Skeletal muscle cell (primary cell): ENCODE measurements at regions not wholly inside any gene's neighbourhood (a gene's known extent, or its start where the extent isn't known, plus 50 kb on each side); places are given as distances from the start of the nearest gene placed in this dataset.
"Not testable (repeated sequence)": the region's sequence is repeated elsewhere in the genome, so short reads cannot be mapped to it uniquely, and the experiment has no call there.

Source experiments
- DNase-seq: peaks from one replicate; pipeline ENCODE4 v3.0.0-alpha.2; 2010; ENCODE audit warnings: low read depth
- H3K4me3 ChIP-seq: 2 replicates; pipeline ENCODE4 v1.5.1; 2011; ENCODE audit warnings: low read depth, mild to moderate bottlenecking, control low read depth, low read length, moderate library complexity

DNA sequence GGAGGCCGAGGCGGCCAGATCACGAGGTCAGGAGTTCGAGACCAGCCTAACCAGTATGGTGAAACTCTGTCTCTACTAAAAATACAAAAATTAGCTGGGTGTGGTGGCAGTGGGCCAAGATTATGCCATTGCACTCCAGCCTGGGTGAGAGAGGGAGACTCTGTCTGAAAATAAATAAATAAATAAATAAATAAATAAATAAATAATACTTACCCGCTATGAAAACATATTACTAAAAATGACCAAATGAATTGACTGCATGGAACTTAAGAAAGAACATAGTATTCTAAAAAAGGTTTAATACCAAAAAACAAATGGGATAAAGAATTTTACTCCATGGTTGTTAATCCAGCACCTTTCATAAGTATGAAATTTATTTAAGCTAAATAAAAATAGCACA lies 305.0 kb downstream of the GATA3 start:
- H3K4me3 ChIP-seq = no peak overlapping the region
- DNase-seq = no peak

DNA sequence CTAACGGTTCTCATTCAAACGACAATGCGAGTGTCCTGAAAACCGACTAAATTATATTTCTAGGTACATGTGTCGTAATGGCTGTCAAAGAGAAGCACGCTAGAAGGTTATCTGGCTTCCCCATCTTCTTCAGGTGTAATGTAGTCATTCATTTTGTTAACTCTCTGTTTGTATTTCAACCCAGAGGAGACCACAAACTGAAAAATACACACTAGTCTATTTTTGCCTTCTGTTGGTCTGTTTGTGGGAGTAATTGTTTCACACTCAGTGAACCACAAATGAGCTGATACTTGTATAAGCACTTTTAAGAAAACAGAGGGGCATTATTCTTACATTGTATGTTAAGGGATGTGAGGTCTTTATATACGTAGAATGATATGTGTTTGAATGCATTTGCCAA lies 305.9 kb downstream of the GATA3 start:
- DNase-seq = no peak
- H3K4me3 ChIP-seq = no peak overlapping the region

- H3K4me3 ChIP-seq = no peak overlapping the region
- no peak for DNase-seq
Measured at GRCh38 chr10:8360814-8361509, 306.5 kb downstream of the GATA3 start.

DNA sequence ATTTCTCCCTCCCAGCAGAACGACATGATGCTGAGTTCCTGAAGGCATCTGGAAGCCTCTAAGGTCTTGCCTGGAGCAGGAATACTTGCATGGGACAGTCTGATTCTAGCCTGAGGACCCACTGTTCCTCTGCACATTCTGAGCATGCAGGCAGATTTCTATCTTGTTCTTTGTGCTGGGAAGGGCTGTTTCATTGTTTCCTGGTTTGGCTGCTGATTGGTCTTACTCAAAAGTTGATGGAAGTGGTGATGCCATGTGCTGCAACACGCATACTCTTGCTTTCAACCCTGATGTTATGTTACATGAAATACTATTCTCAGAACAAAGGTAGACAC lies 307.0 kb downstream of the GATA3 start:
- no peak overlapping the region for H3K4me3 ChIP-seq
- DNase-seq = no peak

- H3K4me3 ChIP-seq = no peak overlapping the region
- DNase-seq = no peak
Measured at GRCh38 chr10:8365935-8366911, 311.7 kb downstream of the GATA3 start.

DNA sequence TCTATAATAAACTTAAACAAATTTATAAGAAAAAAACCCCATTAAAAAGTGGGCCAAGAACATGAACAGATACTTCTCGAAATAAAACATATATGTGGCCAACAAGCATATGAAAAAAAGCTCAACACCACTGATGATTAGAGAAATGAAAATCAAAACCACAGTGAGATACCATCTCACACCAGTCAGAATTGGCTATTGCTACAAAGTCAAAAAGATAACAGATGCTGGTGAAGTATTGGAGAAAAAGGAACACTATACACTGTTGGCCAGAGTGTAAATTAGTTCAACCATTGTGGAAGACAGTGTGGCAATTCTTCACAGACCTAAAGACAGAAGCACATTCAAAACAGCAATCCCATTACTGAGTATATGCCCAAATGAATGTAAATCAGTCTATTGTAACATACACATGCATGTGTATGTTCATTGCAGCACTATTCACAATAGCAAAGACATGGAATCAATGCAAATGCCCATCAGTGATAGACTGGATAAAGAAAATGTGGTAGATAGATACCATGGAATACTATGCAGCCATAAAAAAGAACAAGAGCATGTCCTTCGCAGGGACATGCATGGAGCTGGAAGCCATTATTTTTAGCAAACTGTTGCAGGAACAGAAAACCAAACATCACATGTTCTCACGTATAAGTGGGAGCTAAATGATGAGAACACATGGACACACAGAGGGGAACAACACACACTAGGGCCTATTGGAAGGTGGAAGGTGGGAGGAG lies 313.4 kb downstream of the GATA3 start:
- not testable (repeated sequence) for H3K4me3 ChIP-seq, DNase-seq

GRCh38 chr10:8369666-8370065 lies 315.2 kb downstream of the GATA3 start:
- H3K4me3 ChIP-seq = no peak overlapping the region
- DNase-seq = no peak

DNA sequence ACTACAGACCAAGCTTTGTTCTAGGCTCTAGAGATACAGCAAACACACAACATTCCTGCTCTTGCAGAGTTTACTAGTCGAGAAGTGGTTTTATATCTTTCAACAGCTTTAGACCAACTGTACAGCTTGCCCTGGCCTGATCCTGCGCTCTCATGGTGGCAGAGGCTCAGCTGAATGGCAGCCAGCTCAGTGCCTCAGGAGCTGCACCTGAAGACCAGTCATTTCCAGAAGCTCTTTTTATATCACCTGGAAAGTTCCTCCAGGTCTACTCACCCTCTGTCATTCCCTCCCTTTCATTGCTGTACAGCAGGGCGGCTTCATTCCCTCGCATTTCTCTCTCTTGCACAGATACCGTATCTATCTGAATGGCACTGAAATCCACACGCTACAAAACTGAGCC lies 319.8 kb downstream of the GATA3 start:
- no peak overlapping the region for H3K4me3 ChIP-seq
- no peak for DNase-seq

DNA sequence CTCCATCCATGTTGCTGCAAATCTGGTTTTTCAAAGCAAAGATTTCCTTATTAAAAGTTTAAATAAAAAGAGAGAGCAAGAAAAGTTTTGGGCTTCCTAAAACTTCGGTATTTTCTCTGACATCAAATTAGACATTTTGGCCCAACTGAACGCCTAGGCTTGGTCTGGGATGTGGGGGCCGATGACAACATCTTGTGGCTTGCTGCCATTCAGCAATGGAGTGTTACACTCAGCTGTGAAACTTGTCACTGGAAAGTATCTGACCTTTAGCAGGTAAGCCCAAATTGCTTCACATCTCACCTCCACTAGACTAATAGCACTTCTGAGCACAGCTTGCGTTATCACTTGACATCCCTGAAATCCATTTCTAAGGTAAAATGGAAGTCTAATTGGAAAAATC lies 320.6 kb downstream of the GATA3 start:
- H3K4me3 ChIP-seq = no peak overlapping the region
- DNase-seq = no peak

- no peak for DNase-seq
- H3K4me3 ChIP-seq = no peak overlapping the region
Measured at GRCh38 chr10:8378198-8378983, 323.9 kb downstream of the GATA3 start.

GRCh38 chr10:8379906-8380832 lies 325.7 kb downstream of the GATA3 start:
- H3K4me3 ChIP-seq = no peak overlapping the region
- no peak for DNase-seq

DNA sequence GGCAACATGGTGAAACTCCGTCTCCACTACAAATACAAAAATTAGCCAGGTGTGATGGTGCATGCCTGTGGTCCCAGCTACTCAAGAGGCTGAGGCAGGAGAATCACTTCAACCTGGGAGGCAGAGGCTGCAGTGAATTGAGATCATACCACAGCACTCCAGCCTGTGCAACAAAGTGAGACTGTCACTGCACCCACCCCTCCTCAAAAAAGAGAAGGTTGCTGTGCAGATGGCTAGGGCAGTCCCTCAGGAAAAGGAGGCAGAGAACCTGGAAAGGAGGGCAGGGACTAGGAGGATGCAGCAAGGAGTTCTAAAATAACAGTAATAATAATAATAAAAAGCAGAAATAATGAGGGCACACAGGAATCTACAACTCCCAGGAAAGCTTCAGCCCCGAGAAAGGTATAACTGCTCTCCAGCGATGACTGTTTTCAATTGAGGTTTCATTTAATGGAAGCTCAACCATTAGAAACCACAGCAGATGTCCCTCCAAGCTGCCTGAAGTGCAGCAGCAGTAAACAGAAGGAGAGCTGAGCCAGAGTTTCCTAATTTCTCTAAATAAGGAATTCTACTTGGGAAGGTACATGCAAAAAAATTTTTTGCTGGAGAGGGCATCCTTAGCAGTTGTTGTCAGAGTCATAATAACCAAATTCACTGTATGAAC lies 326.5 kb downstream of the GATA3 start:
- DNase-seq = no peak

DNA sequence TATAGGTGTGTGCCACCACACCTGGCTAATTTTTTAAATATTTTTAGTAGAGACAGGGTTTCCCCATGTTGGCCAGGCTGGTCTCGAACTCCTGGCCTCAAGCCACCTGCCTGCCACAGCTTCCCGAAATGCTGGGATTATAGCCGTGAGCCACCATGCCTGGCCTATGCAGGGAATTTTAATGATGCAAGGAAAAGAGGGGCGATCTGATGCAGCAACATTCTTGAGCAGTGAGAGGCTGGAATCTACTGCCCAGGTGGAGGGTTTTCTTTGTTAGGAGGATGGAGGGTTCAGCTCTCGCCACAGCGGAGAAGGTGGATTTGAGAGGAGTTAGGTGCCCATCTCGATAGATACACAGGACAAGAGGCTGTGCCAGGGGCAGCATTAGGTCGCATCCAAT lies 332.3 kb downstream of the GATA3 start:
- DNase-seq = no peak
- no peak overlapping the region for H3K4me3 ChIP-seq

More for the DNA sequence above, 326.5 kb downstream of the GATA3 start:
- H3K4me3 ChIP-seq = no peak overlapping the region

GRCh38 chr10:8389630-8390029 lies 335.1 kb downstream of the GATA3 start:
- no peak overlapping the region for H3K4me3 ChIP-seq
- DNase-seq = no peak

DNA sequence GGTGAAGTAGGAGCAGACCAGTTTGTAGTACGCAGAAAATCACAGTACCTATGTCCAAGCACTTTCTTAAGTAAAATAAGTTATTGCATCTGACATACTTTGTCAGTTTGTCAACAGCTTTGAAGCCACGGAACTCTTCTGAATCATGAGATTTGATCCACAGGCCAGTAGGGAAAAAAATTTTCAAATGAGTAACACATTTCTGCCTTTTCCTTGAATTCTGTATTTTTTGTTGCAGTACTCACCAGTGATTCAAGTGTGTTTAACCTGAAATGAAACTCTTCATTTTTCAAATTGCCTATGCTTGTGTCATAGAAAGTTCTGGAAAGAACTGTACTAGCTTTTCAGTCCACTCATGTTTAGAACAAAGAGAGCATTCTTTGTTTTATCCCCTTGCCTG lies 337.7 kb downstream of the GATA3 start:
- no peak overlapping the region for H3K4me3 ChIP-seq
- DNase-seq = no peak

DNA sequence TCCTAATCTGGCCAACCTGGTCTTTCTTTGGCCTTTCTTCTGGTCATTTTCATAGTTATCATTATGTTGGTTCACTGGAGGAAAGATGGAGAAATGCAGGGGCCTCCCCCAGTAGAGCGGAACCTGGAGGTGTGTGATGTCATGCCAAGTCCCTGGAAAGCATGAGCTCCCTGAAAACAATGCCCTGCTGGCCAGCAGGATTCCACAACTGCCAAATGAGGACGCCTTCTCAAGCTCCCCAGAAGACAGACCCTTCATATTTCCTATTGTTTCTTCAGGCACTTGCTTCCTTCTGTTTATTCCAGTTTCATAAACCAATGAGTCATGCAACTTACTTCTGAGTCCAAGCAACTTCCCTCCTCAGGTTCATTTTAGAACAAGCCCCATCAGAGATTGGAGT lies 339.0 kb downstream of the GATA3 start:
- no peak for DNase-seq
- H3K4me3 ChIP-seq = no peak overlapping the region

GRCh38 chr10:8396675-8397074 lies 342.2 kb downstream of the GATA3 start:
- no peak for DNase-seq
- H3K4me3 ChIP-seq = no peak overlapping the region

- no peak overlapping the region for H3K4me3 ChIP-seq
- no peak for DNase-seq
Measured at GRCh38 chr10:8398771-8399170, 344.3 kb downstream of the GATA3 start.
